K562 (cell line): ENCODE measurements at regions not wholly inside any gene's neighbourhood (a gene's known extent, or its start where the extent isn't known, plus 50 kb on each side); places are given as distances from the start of the nearest gene placed in this dataset.

Experiments used
- FOXK2 ChIP-seq, 2 experiments: fragments of 450-650 bp; IDR thresholded peaks in 1 of 2; conservative IDR thresholded peaks in 1 of 2; 2 replicates each; pipeline ENCODE4 v1.6.1; 2016; ENCODE audit warnings: low read depth in 2 of 2, mild to moderate bottlenecking in 1 of 2
- NR3C1 ChIP-seq: sonication (generic); formaldehyde crosslinking; IDR thresholded peaks from 2 replicates; pipeline ENCODE4 v1.8.1; 2022; ENCODE audit warnings: missing genetic modification reagents
- SETDB1 ChIP-seq: IDR thresholded peaks from one replicate; pipeline ENCODE4 v1.6.1; 2012; ENCODE audit warnings: low read length, control low read depth, inconsistent platforms
- TBL1XR1 ChIP-seq, 2 experiments: IDR thresholded peaks; 2 replicates each; pipeline ENCODE4 v1.6.1; 2012; ENCODE audit warnings: improper control_type of control experiment in 2 of 2, low read length in 2 of 2, mild to moderate bottlenecking in 1 of 2
- ZNF197 ChIP-seq: fragments of 200-800 bp; sonication (Bioruptor generic); IDR thresholded peaks from 2 replicates; pipeline ENCODE4 v1.6.1; 2016; ENCODE audit warnings: low read depth, missing genetic modification characterization, missing compliant biosample characterization
- ZNF586 ChIP-seq: fragments of 450-650 bp; formaldehyde crosslinking; conservative IDR thresholded peaks from 2 replicates; pipeline ENCODE4 v1.4.0; 2020; ENCODE audit warnings: mild to moderate bottlenecking, moderate library complexity
- TF ChIP-seq, protein P1 (sequence below), 3 experiments: IDR thresholded peaks in 2 of 3; conservative IDR thresholded peaks in 1 of 3; 2 replicates each; pipeline ENCODE4 v1.5.1; 2011 to 2012; ENCODE audit warnings: low read length in 3 of 3, mild to moderate bottlenecking in 3 of 3, control low read depth in 2 of 3, improper control_type of control experiment in 1 of 3, inconsistent platforms in 1 of 3, low read depth in 1 of 3, mixed read lengths in 1 of 3, moderate library complexity in 1 of 3; ENCODE audit not compliant: insufficient read depth in 2 of 3

DNA sequence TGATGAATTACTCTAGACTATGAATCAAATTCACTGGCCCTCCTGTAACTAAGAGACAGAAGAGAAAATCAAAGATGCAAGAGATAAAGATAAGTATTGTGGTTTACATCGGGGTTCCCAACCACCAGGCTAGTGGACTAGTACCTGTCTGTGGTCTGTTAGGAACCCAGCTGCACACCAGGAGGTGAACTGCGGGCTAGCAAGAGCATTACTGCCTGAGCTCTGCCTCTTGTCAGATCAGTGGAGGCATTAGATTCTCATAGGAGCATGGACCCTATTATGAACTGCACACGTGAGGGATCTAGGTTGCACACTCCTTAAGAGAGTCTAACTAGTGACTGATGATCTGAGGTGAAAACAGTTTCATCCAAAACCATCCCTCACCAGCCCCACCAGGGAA lies 58.9 kb upstream of the DUSP10 start:
- no peak for TF ChIP-seq ZNF586 (CRISPR knock-in tag)
- TF ChIP-seq SETDB1 = no peak
- no peak for TF ChIP-seq NR3C1
- TF ChIP-seq, protein P1, sequence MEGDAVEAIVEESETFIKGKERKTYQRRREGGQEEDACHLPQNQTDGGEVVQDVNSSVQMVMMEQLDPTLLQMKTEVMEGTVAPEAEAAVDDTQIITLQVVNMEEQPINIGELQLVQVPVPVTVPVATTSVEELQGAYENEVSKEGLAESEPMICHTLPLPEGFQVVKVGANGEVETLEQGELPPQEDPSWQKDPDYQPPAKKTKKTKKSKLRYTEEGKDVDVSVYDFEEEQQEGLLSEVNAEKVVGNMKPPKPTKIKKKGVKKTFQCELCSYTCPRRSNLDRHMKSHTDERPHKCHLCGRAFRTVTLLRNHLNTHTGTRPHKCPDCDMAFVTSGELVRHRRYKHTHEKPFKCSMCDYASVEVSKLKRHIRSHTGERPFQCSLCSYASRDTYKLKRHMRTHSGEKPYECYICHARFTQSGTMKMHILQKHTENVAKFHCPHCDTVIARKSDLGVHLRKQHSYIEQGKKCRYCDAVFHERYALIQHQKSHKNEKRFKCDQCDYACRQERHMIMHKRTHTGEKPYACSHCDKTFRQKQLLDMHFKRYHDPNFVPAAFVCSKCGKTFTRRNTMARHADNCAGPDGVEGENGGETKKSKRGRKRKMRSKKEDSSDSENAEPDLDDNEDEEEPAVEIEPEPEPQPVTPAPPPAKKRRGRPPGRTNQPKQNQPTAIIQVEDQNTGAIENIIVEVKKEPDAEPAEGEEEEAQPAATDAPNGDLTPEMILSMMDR (IDR thresholded peaks at IDR 0.05 in 2 of 3, conservative IDR thresholded peaks at IDR 0.05 in 1 of 3; ENCODE audit: insufficient read depth in 2 of 3, low read depth in 1 of 3, low read length in 3 of 3) = no peak
- no peak for TF ChIP-seq TBL1XR1 (IDR thresholded peaks at IDR 0.05; ENCODE audit: low read length in 2 of 2)
- no peak for TF ChIP-seq FOXK2 (conservative IDR thresholded peaks at IDR 0.05 in 1 of 2, IDR thresholded peaks at IDR 0.05 in 1 of 2; ENCODE audit: low read depth in 2 of 2)
- TF ChIP-seq ZNF197 (CRISPR knock-in tag) = no peak
